ENCODE measurements at regions not wholly inside any gene's neighbourhood (a gene's known extent, or its start where the extent isn't known, plus 50 kb on each side); places are given as distances from the start of the nearest gene placed in this dataset.

GRCh38 chr9:18073002-18073401 lies 401.0 kb upstream of the ADAMTSL1 start:
- intact Hi-C loops (cut with micrococcal nuclease) = no loop called here
- H3K9me2 ChIP-seq (ENCODE audit: insufficient read depth) = no peaks in the 10 kb centered on the region
- H3K79me2 ChIP-seq (ENCODE audit: insufficient read depth, low read length) = no peaks in the 10 kb centered on the region
- ChIA-PET RAD21 (ENCODE audit: low non-redundant PET in 1 of 2, low total read pairs in 2 of 2, uncharacterized antibody in 2 of 2, unreplicated experiment in 2 of 2) (no interaction called here), CTCF (no interaction called here), POLR2A (no interaction called here)
- no peak for TF ChIP-seq SRF (IDR thresholded peaks at IDR 0.05; ENCODE audit: low read depth)
- no peak for TF ChIP-seq EZH2phosphoT487 (IDR thresholded peaks at IDR 0.05; ENCODE audit: borderline replicate concordance)
- TF ChIP-seq, protein P1, sequence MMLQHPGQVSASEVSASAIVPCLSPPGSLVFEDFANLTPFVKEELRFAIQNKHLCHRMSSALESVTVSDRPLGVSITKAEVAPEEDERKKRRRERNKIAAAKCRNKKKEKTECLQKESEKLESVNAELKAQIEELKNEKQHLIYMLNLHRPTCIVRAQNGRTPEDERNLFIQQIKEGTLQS (IDR thresholded peaks at IDR 0.05) = no peak
- TF ChIP-seq, protein P2, sequence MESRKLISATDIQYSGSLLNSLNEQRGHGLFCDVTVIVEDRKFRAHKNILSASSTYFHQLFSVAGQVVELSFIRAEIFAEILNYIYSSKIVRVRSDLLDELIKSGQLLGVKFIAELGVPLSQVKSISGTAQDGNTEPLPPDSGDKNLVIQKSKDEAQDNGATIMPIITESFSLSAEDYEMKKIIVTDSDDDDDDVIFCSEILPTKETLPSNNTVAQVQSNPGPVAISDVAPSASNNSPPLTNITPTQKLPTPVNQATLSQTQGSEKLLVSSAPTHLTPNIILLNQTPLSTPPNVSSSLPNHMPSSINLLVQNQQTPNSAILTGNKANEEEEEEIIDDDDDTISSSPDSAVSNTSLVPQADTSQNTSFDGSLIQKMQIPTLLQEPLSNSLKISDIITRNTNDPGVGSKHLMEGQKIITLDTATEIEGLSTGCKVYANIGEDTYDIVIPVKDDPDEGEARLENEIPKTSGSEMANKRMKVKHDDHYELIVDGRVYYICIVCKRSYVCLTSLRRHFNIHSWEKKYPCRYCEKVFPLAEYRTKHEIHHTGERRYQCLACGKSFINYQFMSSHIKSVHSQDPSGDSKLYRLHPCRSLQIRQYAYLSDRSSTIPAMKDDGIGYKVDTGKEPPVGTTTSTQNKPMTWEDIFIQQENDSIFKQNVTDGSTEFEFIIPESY (IDR thresholded peaks at IDR 0.05; ENCODE audit: extremely low read depth, insufficient replicate concordance, low read length) = no peak
- no peak for TF ChIP-seq EZH2 (IDR thresholded peaks at IDR 0.05)
- no TSS peak for BruUV-seq (replicated peaks)
- no peak overlapping the region for H3K4me3 ChIP-seq (replicated peaks in 1 of 2; ENCODE audit: low read depth in 1 of 2, low read length in 2 of 2)
- DNase-seq (ENCODE audit: low read depth, low spot score) (no peak), ATAC-seq (no peak)
- no peaks in the 10 kb centered on the region for H3K27me3 ChIP-seq (ENCODE audit: insufficient read depth, low read length)
- no peaks in the 10 kb centered on the region for H3K4me1 ChIP-seq (ENCODE audit: control insufficient read depth in 1 of 2, insufficient read depth in 2 of 2, low read length in 2 of 2)
- H3K36me3 ChIP-seq (ENCODE audit: control insufficient read depth in 1 of 2, insufficient read depth in 2 of 2, low read length in 2 of 2) = no peaks in the 10 kb centered on the region
- H3K4me2 ChIP-seq (ENCODE audit: low read length) = no peak overlapping the region
- H2AFZ ChIP-seq (ENCODE audit: low read depth, low read length, poor library complexity, severe bottlenecking) = no peak overlapping the region
- peaks cover 0 to 8% of the 10 kb centered on the region in 2 experiments; a peak in 1 of 4 replicates for H3K9me3 ChIP-seq (ENCODE audit: control insufficient read depth in 1 of 2, insufficient read depth in 1 of 2, low read depth in 1 of 2, low read length in 2 of 2)
- H3K27ac ChIP-seq (ENCODE audit: low read depth, low read length) = no peak overlapping the region
- H4K20me1 ChIP-seq (ENCODE audit: insufficient read depth) = no peaks in the 10 kb centered on the region
- no peak overlapping the region for H3K9ac ChIP-seq (ENCODE audit: low read length)

- ChIA-PET RAD21 (ENCODE audit: low non-redundant PET in 1 of 2, low total read pairs in 2 of 2, uncharacterized antibody in 2 of 2, unreplicated experiment in 2 of 2) (no interaction called here), CTCF (no interaction called here)
- H3K9me2 ChIP-seq (ENCODE audit: insufficient read depth) = no peaks in the 10 kb centered on the region
Measured at GRCh38 chr9:18074041-18074440, 399.9 kb upstream of the ADAMTSL1 start.

More at GRCh38 chr9:18074041-18074440, 399.9 kb upstream of the ADAMTSL1 start:
- intact Hi-C loops (cut with micrococcal nuclease) = no loop called here
- Histone ChIP-seq H3K79me2 (ENCODE audit: insufficient read depth, low read length) (no peaks in the 10 kb centered on the region), H3K27ac (ENCODE audit: low read depth, low read length) (no peak overlapping the region), H3K4me3 (replicated peaks in 1 of 2; ENCODE audit: low read depth in 1 of 2, low read length in 2 of 2) (no peak overlapping the region), H3K27me3 (ENCODE audit: insufficient read depth, low read length) (no peaks in the 10 kb centered on the region), H3K9ac (ENCODE audit: low read length) (no peak overlapping the region), H3K9me3 (ENCODE audit: control insufficient read depth in 1 of 2, insufficient read depth in 1 of 2, low read depth in 1 of 2, low read length in 2 of 2) (peaks cover 0 to 5% of the 10 kb centered on the region in 2 experiments; a peak in 1 of 4 replicates), H3K4me2 (ENCODE audit: low read length) (no peak overlapping the region), H2AFZ (ENCODE audit: low read depth, low read length, poor library complexity, severe bottlenecking) (no peak overlapping the region), H3K4me1 (ENCODE audit: control insufficient read depth in 1 of 2, insufficient read depth in 2 of 2, low read length in 2 of 2) (no peaks in the 10 kb centered on the region), H3K36me3 (ENCODE audit: control insufficient read depth in 1 of 2, insufficient read depth in 2 of 2, low read length in 2 of 2) (no peaks in the 10 kb centered on the region), H4K20me1 (ENCODE audit: insufficient read depth) (no peaks in the 10 kb centered on the region)
- POLR2A ChIA-PET = no interaction called here
- no peak for DNase-seq (ENCODE audit: low read depth, low spot score)
- no peak for TF ChIP-seq ZFX (IDR thresholded peaks at IDR 0.05)
- TF ChIP-seq REST (IDR thresholded peaks at IDR 0.05; ENCODE audit: low read depth) = no peak
- no peak for TF ChIP-seq EZH2phosphoT487 (IDR thresholded peaks at IDR 0.05; ENCODE audit: borderline replicate concordance)
- no peak for TF ChIP-seq ELF1 (IDR thresholded peaks at IDR 0.05; ENCODE audit: borderline replicate concordance, low read depth)
- TF ChIP-seq RAD21 (IDR thresholded peaks at IDR 0.05; ENCODE audit: low read depth) = no peak
- no peak for TF ChIP-seq EGR1 (IDR thresholded peaks at IDR 0.05; ENCODE audit: low read depth)
- no peak for TF ChIP-seq JUND (IDR thresholded peaks at IDR 0.05)
- TF ChIP-seq, protein P3, sequence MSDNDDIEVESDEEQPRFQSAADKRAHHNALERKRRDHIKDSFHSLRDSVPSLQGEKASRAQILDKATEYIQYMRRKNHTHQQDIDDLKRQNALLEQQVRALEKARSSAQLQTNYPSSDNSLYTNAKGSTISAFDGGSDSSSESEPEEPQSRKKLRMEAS (IDR thresholded peaks at IDR 0.05) = no peak
- no peak for TF ChIP-seq CEBPB (IDR thresholded peaks at IDR 0.05; ENCODE audit: low read depth)
- TF ChIP-seq TCF7L2 (IDR thresholded peaks at IDR 0.05; ENCODE audit: borderline replicate concordance, extremely low read depth, insufficient read depth, insufficient read length) = no peak
- no peak for TF ChIP-seq SP1 (IDR thresholded peaks at IDR 0.05; ENCODE audit: low read depth)
- no peak for TF ChIP-seq POLR2AphosphoS5 (IDR thresholded peaks at IDR 0.05; ENCODE audit: low read depth, low read length)
- no peak for TF ChIP-seq SRF (IDR thresholded peaks at IDR 0.05; ENCODE audit: low read depth)
- BruUV-seq (replicated peaks) = no TSS peak
- ATAC-seq = no peak
